H9 (cell line): ENCODE measurements at regions not wholly inside any gene's neighbourhood (a gene's known extent, or its start where the extent isn't known, plus 50 kb on each side); places are given as distances from the start of the nearest gene placed in this dataset.

ENCODE experiments used
- DNase-seq: peaks from one replicate; pipeline ENCODE4 v3.0.0-alpha.2; 2017
- H2AFZ ChIP-seq: one replicate; pipeline ENCODE4 v1.6.1; 2013; ENCODE audit warnings: mild to moderate bottlenecking, low read length, control low read depth, moderate library complexity
- H2AK5ac ChIP-seq: 2 replicates; pipeline ENCODE4 v1.6.1; 2013; ENCODE audit warnings: low read length, control low read depth, mixed read lengths; ENCODE audit not compliant: insufficient read length
- H2BK120ac ChIP-seq: one replicate; pipeline ENCODE4 v1.6.1; 2013; ENCODE audit warnings: low read depth, mild to moderate bottlenecking, low read length, control low read depth, inconsistent platforms; ENCODE audit not compliant: poor library complexity, severe bottlenecking
- H2BK12ac ChIP-seq: 2 replicates; pipeline ENCODE4 v1.6.1; 2013; ENCODE audit warnings: low read length, control low read depth, mixed read lengths, low read depth; ENCODE audit not compliant: insufficient read length
- H2BK15ac ChIP-seq: 2 replicates; pipeline ENCODE4 v1.6.1; 2013; ENCODE audit warnings: low read depth, low read length, control low read depth
- H2BK20ac ChIP-seq: one replicate; pipeline ENCODE4 v1.6.1; 2013; ENCODE audit warnings: low read depth, mild to moderate bottlenecking, low read length, control low read depth, inconsistent platforms; ENCODE audit not compliant: poor library complexity, severe bottlenecking
- H2BK5ac ChIP-seq: 2 replicates; pipeline ENCODE4 v1.6.1; 2013; ENCODE audit warnings: low read length, control low read depth, mixed read lengths; ENCODE audit not compliant: insufficient read length
- H3K14ac ChIP-seq: 2 replicates; pipeline ENCODE4 v1.6.1; 2013; ENCODE audit warnings: low read length, control low read depth; ENCODE audit not compliant: insufficient read depth
- H3K18ac ChIP-seq: 2 replicates; pipeline ENCODE4 v1.6.1; 2013; ENCODE audit warnings: low read depth, mild to moderate bottlenecking, mixed read lengths, low read length, control low read depth; ENCODE audit not compliant: insufficient read length
- H3K23ac ChIP-seq: 2 replicates; pipeline ENCODE4 v1.6.1; 2013; ENCODE audit warnings: low read length, control low read depth, mixed read lengths, low read depth; ENCODE audit not compliant: insufficient read length
- H3K23me2 ChIP-seq: 2 replicates; pipeline ENCODE4 v1.6.1; 2013; ENCODE audit warnings: low read depth, mild to moderate bottlenecking, mixed read lengths, low read length, control low read depth; ENCODE audit not compliant: insufficient read length, poor library complexity, severe bottlenecking
- H3K27ac ChIP-seq: 2 replicates; pipeline ENCODE4 v1.5.1; 2013; ENCODE audit warnings: low read length, control low read depth, mixed read lengths, low read depth; ENCODE audit not compliant: insufficient read length
- H3K27me3 ChIP-seq: 2 replicates; pipeline ENCODE4 v1.6.1; 2013; ENCODE audit warnings: low read length, control low read depth, inconsistent platforms; ENCODE audit not compliant: insufficient read depth
- H3K4ac ChIP-seq: 2 replicates; pipeline ENCODE4 v1.6.1; 2013; ENCODE audit warnings: low read depth, mild to moderate bottlenecking, control low read depth, inconsistent platforms, low read length, moderate library complexity
- H3K4me1 ChIP-seq: 2 replicates; pipeline ENCODE4 v1.6.1; 2013; ENCODE audit warnings: low read length, control low read depth, inconsistent platforms; ENCODE audit not compliant: insufficient read depth
- H3K4me2 ChIP-seq: 2 replicates; pipeline ENCODE4 v1.6.1; 2013; ENCODE audit warnings: low read length, control low read depth, mixed read lengths; ENCODE audit not compliant: insufficient read length, insufficient read depth
- H3K56ac ChIP-seq: 2 replicates; pipeline ENCODE4 v1.6.1; 2013; ENCODE audit warnings: low read depth, mild to moderate bottlenecking, mixed read lengths, low read length, control low read depth; ENCODE audit not compliant: insufficient read length
- H3K79me1 ChIP-seq: 2 replicates; pipeline ENCODE4 v1.6.1; 2013; ENCODE audit warnings: low read depth, mild to moderate bottlenecking, moderate library complexity, low read length, control low read depth, inconsistent platforms; ENCODE audit not compliant: insufficient read depth, poor library complexity, severe bottlenecking
- H3K79me2 ChIP-seq: 2 replicates; pipeline ENCODE4 v1.6.1; 2013; ENCODE audit warnings: low read length, control low read depth, inconsistent platforms; ENCODE audit not compliant: insufficient read depth
- H3K9ac ChIP-seq: 2 replicates; pipeline ENCODE4 v1.6.1; 2013; ENCODE audit warnings: low read length, control low read depth, mixed read lengths; ENCODE audit not compliant: insufficient read length; ENCODE audit errors: extremely low read depth
- H3K9me3 ChIP-seq: one replicate; pipeline ENCODE4 v1.6.1; 2013; ENCODE audit warnings: low read depth, low read length, inconsistent platforms; ENCODE audit not compliant: control insufficient read depth
- H3T11ph ChIP-seq: one replicate; pipeline ENCODE4 v1.6.1; 2013; ENCODE audit warnings: mild to moderate bottlenecking, low read length, control low read depth, inconsistent platforms
- H4K20me1 ChIP-seq: one replicate; pipeline ENCODE4 v1.6.1; 2013; ENCODE audit not compliant: control insufficient read depth, insufficient read length, insufficient read depth
- H4K5ac ChIP-seq: 2 replicates; pipeline ENCODE4 v1.6.1; 2013; ENCODE audit warnings: low read depth, mild to moderate bottlenecking, mixed read lengths, low read length, control low read depth; ENCODE audit not compliant: insufficient read length
- H4K8ac ChIP-seq: replicated peaks from 2 replicates; pipeline ENCODE4 v1.6.1; 2013; ENCODE audit warnings: low read length, control low read depth, mixed read lengths, low read depth; ENCODE audit not compliant: insufficient read length
- H4K91ac ChIP-seq: 2 replicates; pipeline ENCODE4 v1.6.1; 2013; ENCODE audit warnings: low read depth, mild to moderate bottlenecking, moderate library complexity, mixed read lengths, low read length, control low read depth; ENCODE audit not compliant: insufficient read length
- H3K27ac Mint-ChIP-seq, 3 experiments: 2 replicates in 2 of 3; 3 replicates in 1 of 3; pipeline ENCODE4 v1.8.0; 2020 to 2021; ENCODE audit warnings: mixed read lengths in 3 of 3, mild to moderate bottlenecking in 1 of 3, moderate library complexity in 1 of 3
- H3K27me3 Mint-ChIP-seq: 2 replicates; pipeline ENCODE4 v1.8.0; 2021; ENCODE audit warnings: low read depth, mild to moderate bottlenecking, moderate library complexity, mixed read lengths
- H3K36me3 Mint-ChIP-seq, 3 experiments: 2 replicates in 2 of 3; 3 replicates in 1 of 3; pipeline ENCODE4 v1.8.0; 2020 to 2021; ENCODE audit warnings: low read depth in 3 of 3, mixed read lengths in 3 of 3; ENCODE audit not compliant: insufficient read depth in 1 of 3
- H3K4me1 Mint-ChIP-seq, 2 experiments: 2 replicates each; pipeline ENCODE4 v1.8.0; 2020; ENCODE audit warnings: mixed read lengths in 2 of 2
- H3K4me3 Mint-ChIP-seq, 2 experiments: 2 replicates in 1 of 2; 3 replicates in 1 of 2; pipeline ENCODE4 v1.8.0; 2020 to 2021; ENCODE audit warnings: mild to moderate bottlenecking in 2 of 2, mixed read lengths in 2 of 2, moderate library complexity in 1 of 2
- H3K9me3 Mint-ChIP-seq, 2 experiments: 2 replicates in 1 of 2; 3 replicates in 1 of 2; pipeline ENCODE4 v1.8.0; 2020; ENCODE audit warnings: mild to moderate bottlenecking in 2 of 2, mixed read lengths in 2 of 2, moderate library complexity in 1 of 2
- WGBS: extraction: QIAGEN DNeasy Blood & Tissue Kit; methylation state at CpG from one replicate; pipeline ENCODE4 v1.1.7; 2013; ENCODE audit warnings: missing lambda C conversion rate, low lambda C conversion rate, mixed read lengths; ENCODE audit not compliant: insufficient read length; ENCODE audit errors: extremely low coverage; 5-methylcytosine and 5-hydroxymethylcytosine counted together
- TF ChIP-seq, protein P1 (sequence below): fragments of 200-600 bp; sonication (generic); conservative IDR thresholded peaks from 3 replicates; pipeline ENCODE4 v1.8.0; 2021; ENCODE audit warnings: antibody characterized with exemption, mild to moderate bottlenecking

DNA sequence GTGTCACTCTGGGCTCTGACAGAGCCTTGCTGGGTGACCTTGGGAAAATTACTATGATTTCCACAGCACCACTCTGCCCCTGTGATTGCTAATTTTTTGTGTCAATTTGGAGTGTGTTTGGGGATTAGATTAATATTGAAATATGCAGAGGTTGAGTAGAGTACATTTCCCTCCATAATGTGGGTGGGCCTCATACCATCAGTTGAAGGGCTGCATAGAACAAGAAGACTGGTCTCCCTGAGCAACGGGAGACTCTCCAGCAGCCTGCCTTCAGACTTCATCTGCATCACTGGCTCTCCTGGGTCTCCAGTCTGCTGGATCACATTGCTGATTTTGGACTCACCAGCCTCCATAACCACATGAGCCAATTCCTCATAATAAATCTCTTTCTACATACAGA lies 313.7 kb downstream of the TNS1 start:
- no peak overlapping the region for H3K18ac ChIP-seq
- H3K4me1 ChIP-seq = no peaks in the 10 kb centered on the region
- TF ChIP-seq, protein P1, sequence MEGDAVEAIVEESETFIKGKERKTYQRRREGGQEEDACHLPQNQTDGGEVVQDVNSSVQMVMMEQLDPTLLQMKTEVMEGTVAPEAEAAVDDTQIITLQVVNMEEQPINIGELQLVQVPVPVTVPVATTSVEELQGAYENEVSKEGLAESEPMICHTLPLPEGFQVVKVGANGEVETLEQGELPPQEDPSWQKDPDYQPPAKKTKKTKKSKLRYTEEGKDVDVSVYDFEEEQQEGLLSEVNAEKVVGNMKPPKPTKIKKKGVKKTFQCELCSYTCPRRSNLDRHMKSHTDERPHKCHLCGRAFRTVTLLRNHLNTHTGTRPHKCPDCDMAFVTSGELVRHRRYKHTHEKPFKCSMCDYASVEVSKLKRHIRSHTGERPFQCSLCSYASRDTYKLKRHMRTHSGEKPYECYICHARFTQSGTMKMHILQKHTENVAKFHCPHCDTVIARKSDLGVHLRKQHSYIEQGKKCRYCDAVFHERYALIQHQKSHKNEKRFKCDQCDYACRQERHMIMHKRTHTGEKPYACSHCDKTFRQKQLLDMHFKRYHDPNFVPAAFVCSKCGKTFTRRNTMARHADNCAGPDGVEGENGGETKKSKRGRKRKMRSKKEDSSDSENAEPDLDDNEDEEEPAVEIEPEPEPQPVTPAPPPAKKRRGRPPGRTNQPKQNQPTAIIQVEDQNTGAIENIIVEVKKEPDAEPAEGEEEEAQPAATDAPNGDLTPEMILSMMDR = no peak
- H4K8ac ChIP-seq = no peak overlapping the region
- Mint-ChIP-seq H3K27me3 (peaks cover 47% of the 10 kb centered on the region), H3K27ac (no peak overlapping the region), H3K9me3 (no peaks in the 10 kb centered on the region; a peak in 3 of 5 replicates), H3K36me3 (no peaks in the 10 kb centered on the region), H3K4me3 (no peak overlapping the region), H3K4me1 (peaks cover 6 to 10% of the 10 kb centered on the region in 2 experiments)
- H3K56ac ChIP-seq = no peak overlapping the region
- no CpG with 5 or more reads among the region's 1 CpG for WGBS
- H2BK20ac ChIP-seq = no peak overlapping the region
- no peak overlapping the region for H3K9ac ChIP-seq
- no peak overlapping the region for H2BK12ac ChIP-seq
- H3K23ac ChIP-seq = no peak overlapping the region
- H3K4ac ChIP-seq = no peak overlapping the region
- no peak overlapping the region for H2BK120ac ChIP-seq
- H4K20me1 ChIP-seq = no peaks in the 10 kb centered on the region
- no peak overlapping the region for H4K91ac ChIP-seq
- no peak overlapping the region for H2BK15ac ChIP-seq
- no peaks in the 10 kb centered on the region for H3K79me2 ChIP-seq
- H3T11ph ChIP-seq = no peak overlapping the region
- no peaks in the 10 kb centered on the region for H3K79me1 ChIP-seq
- H3K9me3 ChIP-seq = no peaks in the 10 kb centered on the region
- no peak overlapping the region for H4K5ac ChIP-seq
- H3K27me3 ChIP-seq = no peaks in the 10 kb centered on the region
- DNase-seq = no peak
- H2AFZ ChIP-seq = no peak overlapping the region
- H2AK5ac ChIP-seq = no peak overlapping the region
- H3K4me2 ChIP-seq = no peak overlapping the region
- H3K27ac ChIP-seq = no peak overlapping the region
- H3K23me2 ChIP-seq = no peaks in the 10 kb centered on the region
- H2BK5ac ChIP-seq = no peak overlapping the region
- no peak overlapping the region for H3K14ac ChIP-seq
